ENCODE measurements at regions not wholly inside any gene's neighbourhood (a gene's known extent, or its start where the extent isn't known, plus 50 kb on each side); places are given as distances from the start of the nearest gene placed in this dataset.
"Not testable (repeated sequence)": the region's sequence is repeated elsewhere in the genome, so short reads cannot be mapped to it uniquely, and the experiment has no call there.

DNA sequence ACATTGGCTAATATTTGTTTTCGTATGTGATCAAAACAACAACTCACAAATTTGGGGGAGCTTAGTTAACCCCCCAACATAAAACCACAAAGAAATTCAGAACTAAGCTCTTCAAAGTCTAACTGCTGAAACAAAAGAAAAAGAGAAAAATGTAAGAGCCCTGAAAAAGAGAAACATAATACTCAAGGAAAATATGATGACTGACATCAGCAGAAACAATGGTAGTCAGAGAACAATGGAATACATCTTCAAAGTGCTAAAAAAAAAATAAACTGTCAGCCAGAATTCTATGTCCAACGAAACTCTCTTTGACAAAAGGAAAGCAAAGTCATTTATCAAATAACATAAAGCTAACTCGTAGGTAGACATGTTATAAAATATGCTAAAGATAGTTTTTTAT, 566.3 kb upstream of the GRAMD2B start:
- ATAC-seq (no peak), DNase-seq (no peak)
- intact Hi-C loops (cut with DNase I): no loop called here

DNA sequence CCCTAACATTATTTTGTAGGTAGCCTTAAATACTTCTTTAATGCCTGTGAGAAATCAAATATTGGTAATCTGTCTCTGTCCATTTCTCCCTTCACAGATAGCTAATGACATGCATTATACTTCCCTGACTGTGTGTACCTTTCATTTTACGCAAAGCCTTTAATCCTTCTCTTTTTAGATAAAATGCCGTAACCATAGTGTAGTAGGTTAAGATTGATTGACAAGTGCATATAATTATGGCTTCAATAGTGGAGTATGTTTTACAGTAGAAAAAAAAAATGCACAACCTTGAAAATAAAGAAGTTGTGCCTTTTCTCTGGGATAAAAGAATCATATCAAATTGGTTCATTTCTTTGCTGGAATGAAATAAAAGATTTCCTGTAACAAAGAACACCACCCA, 559.6 kb upstream of the GRAMD2B start:
- intact Hi-C loops (cut with DNase I): no loop called here
- DNase-seq (no peak), ATAC-seq (no peak)

DNA sequence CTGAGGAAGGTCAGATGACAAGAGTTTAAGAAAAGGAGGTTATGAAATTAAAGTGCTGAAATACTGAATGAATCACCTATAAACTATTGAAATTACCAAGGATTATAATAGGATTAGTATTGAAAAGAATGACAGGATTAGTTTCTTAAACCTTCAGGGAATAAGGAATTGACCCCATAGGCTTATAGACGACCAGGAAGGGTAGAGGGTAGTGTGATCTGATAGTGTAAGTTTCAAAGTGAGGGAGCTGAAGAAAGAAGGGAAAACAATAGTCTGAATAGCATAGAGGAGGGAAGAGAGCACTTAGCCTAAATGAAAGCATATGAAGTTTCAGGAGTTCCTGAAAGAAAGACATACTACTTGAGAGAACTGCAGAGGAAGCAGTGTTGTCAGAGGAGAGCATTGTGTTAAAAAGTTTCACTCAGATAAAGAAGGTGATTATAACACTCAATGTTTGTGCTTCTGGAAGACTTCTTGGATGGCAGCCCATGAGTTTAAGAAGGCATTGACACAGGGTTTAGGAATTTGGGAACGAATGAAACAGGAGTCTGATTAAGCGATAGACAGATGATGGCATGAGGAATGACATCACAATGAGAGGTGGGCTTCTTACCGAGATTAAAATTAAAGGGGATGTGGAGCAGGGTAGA, 557.9 kb upstream of the GRAMD2B start:
- intact Hi-C loops (cut with DNase I): no loop called here
- ATAC-seq (no peak), DNase-seq (no peak)

DNA sequence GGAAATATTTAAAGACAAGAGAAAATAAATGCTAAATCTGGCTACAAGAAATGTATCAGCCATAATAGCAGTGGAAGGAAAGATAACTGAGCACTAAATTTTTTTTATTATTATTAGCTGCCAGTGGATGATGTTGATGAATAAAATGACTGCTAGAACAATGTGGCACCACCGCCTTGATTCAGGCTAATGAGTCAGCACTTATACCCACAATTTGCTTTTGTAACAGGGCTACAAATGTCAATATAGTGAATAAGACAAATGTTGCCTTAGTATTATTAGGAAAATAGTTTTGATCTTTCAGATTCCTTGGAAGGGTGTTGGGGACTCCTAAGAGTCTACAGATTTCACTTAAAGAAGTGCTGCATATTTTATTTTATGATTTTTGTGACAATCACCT, 555.2 kb upstream of the GRAMD2B start:
- intact Hi-C loops (cut with DNase I): no loop called here
- no peak for ATAC-seq
- DNase-seq: no peak

DNA sequence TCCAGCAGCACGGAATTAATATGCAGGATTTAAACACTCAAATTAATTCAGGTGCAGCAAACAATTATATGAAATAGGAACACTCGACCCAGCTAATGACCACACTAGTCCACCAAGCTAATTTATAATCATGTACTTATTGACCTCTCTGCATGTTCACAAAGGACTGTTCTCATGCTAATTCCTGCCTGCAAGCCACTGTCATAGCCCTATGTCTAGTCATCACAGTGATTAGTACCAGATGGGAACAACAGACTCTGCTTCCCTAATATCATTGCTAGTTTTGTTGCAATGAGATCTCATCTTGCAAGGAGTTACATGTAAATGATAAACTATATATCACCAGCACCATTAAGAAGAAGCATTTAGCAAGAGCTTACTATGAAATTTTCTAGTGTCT, 553.0 kb upstream of the GRAMD2B start:
- ATAC-seq (no peak), DNase-seq (no peak)
- intact Hi-C loops (cut with DNase I): no loop called here

DNA sequence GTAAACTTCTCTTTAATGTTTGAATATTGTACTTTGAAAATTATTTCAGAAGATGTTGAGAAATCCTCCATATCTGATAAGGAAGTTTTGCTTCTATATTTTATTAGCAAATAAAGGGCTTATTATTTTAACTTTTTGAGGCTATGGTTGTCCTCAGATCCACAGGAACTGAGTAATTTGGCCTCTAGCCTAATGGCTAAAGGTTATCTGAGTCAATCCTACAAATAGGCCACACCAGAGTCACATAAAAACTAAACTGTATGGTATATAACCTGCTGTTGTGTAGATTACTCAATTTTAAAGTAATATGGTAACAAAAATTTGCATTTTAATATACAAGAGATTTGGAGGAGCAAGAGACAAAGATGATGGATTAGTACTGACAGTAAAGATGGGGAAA, 549.2 kb upstream of the GRAMD2B start:
- DNase-seq: no peak
- intact Hi-C loops (cut with DNase I): no loop called here
- no peak for ATAC-seq

DNA sequence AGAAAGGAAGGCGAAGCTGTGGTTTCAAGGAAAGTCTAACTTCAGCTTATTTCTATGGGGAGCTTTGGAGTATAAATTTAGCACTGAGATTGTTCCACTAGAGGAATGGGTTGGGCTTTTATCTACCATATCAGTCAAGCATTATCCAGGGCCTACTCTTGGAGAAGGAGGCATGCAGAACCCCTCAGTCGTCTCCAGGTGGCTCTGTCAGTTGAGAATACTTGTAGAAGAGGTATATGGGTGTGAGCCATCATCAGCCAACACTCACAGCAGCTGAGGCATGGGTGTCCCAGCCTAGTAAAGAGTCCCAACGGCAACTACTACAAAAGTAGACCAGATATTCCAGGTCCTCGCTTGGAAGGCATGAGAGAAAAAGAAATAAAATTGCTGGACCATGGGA, 548.5 kb upstream of the GRAMD2B start:
- intact Hi-C loops (cut with DNase I): no loop called here
- ATAC-seq: no peak
- no peak for DNase-seq

DNA sequence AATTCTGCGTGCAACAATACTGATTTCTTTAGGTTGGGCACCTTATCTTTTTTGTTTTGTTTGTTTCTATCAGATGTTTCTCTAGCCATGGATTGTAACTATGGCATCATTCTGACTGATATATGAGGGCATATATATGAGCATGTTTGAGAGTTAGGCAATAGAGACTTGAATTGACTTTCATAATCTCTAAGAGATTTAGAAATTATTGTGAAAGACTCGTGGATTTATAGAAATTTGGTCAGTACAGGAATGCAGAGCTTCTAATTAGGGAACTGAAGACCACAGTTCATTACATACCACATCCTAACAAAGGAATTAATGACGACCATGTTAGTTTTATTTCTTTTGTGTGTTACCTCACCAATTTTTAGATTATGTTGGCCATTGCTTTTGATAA, 546.0 kb upstream of the GRAMD2B start:
- intact Hi-C loops (cut with DNase I): no loop called here
- ATAC-seq (no peak), DNase-seq (no peak)

DNA sequence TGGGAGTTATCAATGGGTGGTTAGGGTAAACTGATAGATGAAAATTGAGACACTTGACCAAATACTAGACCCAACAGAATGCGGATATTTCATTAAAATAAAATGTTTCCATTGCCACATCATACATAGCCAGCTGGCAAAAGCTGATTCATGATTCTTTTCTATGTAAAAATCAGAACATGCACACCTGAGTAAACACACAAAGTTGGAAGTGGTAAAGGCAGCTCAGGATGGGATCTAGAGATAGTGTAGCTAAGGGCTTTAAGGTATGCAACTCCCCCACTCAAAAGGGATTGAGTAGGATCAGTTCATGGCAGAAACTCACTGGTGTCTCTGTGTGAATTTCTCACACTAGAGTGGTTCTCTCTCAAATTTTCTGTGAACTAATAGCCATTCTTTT, 541.1 kb upstream of the GRAMD2B start:
- no peak for ATAC-seq
- DNase-seq: no peak
- intact Hi-C loops (cut with DNase I): no loop called here

DNA sequence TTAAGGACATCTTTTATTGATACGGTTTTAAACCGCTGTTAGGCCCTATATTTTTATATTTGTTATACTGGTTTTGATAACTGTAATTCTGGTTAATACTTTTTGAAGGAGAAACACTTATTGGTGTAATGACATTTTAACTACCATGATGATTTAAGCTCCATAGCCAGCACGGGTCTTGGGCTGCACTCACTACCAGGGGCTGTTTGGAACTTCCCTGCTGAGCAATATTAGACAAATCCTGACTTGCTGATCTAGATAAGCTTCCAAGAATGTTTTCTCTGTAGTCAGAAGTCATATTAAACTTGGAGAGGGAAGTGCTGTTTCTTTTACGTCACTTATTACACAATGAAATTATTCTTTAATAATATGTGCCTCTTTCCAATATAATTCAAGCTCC, 540.0 kb upstream of the GRAMD2B start:
- intact Hi-C loops (cut with DNase I): no loop called here

DNA sequence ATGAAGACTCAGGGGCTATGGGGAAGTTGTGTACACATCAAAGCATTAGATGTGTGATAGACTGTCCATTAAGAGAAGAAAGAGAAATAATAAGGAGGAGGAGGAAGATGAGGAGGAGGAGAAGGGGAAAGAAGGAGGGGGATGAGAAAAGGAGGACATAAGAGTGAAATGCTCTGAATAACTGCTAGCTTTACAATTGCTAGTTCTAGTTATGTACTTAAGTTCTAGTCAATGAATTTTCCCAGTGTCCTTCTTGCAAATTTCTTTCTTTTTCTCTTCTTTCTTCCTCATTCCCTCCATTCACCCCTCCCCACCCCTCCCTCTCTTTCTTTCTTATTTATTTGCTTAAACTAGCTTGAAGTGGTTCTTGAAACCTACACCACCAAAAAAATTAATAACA, 534.9 kb upstream of the GRAMD2B start:
- ATAC-seq (no peak), DNase-seq (no peak)
- intact Hi-C loops (cut with DNase I): no loop called here

More for the DNA sequence above, 540.0 kb upstream of the GRAMD2B start:
- no peak for ATAC-seq
- no peak for DNase-seq

DNA sequence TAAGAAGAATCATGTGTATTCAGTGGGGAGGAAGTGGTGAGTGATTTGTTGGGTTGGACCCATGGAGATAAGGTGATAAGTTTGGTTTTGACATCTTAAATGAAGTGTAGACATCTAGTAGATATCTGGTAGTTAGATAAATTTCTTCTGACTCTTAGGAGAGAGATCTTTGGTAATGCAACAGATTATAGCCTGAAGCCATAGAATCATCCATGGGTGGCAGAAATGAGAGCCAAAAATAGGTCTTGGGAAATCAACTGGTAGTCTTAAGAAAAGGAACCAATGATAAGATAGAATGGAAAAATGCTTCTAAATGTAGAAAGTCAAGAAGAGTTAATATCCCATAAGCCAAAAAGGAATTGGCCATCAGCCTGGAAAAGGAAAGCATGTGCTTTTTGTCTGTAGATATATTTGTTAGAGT, 532.7 kb upstream of the GRAMD2B start:
- DNase-seq (no peak), ATAC-seq (peak; percentile 50 to 58)
- intact Hi-C loops (cut with DNase I): no loop called here

DNA sequence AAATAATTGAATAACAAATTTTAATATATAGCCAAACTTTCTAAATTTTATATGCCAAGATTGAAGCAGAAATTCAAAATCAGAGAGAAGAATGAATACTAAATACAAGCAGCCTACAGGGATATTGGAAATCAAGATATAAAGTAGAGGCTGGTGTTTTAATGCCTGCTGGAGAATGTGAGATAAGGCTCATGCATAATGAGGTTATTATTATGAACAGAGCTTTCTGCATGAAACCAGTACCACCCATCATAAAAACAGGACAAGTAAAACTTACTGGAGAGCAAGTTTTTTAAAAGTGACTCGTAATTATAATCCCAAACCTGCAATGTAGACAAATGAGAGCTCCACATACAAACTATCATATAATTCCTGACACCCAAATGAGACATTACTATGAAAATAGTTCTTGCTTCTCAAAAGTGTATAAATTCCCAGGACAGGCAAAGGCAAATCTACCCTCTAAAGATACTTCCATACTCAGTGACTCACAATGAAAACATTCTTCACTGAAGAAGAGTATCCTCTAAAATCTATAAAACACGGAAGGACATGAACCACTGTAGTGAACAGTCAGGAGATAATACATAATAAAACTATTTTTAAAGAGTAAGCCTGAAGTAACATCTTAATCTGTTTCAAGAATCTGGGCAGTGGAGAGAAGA, 532.0 kb upstream of the GRAMD2B start:
- intact Hi-C loops (cut with DNase I): no loop called here
- DNase-seq (no peak), ATAC-seq (no peak)

DNA sequence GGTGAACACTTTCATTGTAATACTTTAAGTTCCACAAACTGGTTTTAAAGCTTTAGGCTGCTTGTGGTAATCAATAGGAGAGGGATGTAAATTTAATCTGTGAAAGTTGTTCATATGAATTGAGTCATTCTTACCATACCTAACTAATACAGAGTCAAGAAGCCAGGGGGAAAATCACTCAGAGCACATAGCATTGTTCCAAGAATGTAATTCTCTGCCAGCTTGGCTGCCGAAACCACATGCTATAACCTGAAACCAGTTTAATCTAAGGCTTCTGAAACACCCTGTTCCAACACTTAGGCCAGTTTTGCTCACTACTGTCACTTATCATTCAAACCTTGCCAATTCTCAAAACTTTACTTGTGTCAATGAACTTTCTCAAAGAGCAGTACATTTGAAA, 528.8 kb upstream of the GRAMD2B start:
- DNase-seq (no peak), ATAC-seq (peak in 1 of 2 donors; percentile 57)
- intact Hi-C loops (cut with DNase I): no loop called here

DNA sequence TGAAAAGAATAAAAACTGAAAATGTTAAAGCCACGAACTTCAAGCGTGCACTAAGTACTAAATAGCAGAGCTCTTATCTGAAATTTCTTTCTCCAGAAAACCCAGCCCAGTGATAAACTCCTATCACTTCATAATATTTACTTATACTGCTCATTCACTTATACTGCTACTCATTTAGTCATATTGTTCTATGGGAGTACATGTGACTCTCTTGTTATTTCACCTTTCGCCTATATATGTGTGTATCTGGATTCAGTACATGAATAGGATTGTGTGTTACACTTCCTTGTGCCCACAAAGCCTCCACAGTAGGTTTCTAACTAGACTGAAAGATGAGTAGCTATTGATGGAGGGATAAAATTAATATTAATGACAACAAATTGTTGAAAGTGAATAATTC, 526.8 kb upstream of the GRAMD2B start:
- DNase-seq: no peak
- intact Hi-C loops (cut with DNase I): no loop called here
- no peak for ATAC-seq

DNA sequence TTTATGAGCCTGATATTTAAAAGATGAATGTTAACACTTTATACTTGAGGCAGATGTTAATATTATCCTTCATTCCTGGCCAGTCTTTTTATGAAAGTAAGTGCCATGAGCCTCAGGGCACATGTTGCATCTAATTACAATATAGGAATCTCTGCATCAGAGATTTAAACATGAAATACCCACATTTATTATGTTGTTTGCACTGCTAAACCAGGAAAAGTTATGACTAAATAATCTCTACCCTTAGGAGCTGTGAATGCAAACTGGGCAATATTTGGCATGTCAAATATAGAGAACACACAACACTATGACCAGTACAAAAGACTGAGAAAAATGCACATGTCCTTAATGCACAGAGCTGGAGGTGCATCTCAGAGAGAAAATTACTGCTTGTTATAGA, 526.1 kb upstream of the GRAMD2B start:
- intact Hi-C loops (cut with DNase I): no loop called here
- ATAC-seq: no peak
- DNase-seq: no peak

DNA sequence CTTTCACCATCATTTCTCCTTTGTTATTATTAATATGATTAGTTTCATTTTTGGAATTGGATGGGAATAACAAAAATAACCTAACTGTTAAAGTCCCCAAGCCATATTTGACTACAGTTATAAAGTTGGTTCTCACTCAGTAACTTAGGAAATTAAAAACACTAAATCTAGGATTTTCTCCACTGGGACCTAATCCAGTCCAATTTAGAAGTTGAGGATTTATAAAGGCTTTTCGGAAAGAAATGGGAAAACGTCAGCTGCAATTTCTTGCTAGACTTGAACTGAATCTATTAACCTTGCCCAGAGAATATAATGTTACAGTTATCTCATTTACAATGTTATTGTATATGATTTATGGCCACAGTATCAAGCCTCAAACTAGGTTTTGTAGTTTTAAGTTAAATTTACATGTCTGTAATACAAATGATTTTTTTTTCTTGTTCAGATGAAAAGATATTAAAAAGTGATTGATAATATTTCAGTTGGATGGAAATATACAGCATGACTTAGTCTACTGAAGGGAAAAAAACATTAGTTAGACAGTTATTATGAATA, 524.3 kb upstream of the GRAMD2B start:
- ATAC-seq (no peak), DNase-seq (no peak)
- intact Hi-C loops (cut with DNase I): no loop called here

DNA sequence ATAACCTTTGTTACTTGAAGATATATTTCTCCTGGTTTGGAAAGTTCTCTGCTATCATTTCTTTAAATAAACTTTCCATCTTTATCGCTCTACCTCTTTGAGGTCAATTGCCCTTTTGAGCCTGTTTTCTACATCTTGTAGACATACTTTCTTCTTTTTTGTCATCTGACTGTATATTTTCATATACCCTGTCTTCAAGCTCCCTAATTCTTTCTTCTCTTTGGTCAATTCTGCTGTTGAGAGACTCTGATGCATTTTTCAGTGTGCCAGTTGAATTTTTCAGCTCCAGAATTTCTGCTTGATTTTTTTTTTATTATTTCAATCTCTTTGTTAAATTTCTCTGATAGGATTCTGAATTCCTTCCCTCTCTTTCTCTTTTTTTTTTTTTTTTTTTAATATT, 511.2 kb upstream of the GRAMD2B start:
- no peak for DNase-seq
- no peak for ATAC-seq
- intact Hi-C loops (cut with DNase I): no loop called here

DNA sequence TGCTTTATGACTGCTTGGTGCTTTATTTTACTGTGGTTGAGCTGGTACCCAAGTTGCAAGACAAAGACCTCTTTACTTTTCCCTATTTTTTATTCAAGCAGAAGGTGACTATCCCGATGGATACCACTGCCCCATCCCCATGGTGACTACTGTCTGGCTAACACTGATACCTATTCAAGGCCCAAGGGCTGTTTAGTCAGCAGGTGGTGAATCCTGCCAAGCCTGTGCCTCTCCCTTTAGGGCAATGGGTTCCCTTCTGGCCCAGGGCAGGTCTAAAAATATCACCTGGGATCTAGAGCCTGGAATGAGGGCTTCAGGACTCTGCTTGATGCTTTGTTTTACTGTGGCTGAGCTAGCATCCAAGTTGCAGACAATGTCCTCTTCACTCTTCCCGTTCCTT, 510.0 kb upstream of the GRAMD2B start:
- intact Hi-C loops (cut with DNase I): no loop called here
- ATAC-seq (no peak), DNase-seq (no peak)

DNA sequence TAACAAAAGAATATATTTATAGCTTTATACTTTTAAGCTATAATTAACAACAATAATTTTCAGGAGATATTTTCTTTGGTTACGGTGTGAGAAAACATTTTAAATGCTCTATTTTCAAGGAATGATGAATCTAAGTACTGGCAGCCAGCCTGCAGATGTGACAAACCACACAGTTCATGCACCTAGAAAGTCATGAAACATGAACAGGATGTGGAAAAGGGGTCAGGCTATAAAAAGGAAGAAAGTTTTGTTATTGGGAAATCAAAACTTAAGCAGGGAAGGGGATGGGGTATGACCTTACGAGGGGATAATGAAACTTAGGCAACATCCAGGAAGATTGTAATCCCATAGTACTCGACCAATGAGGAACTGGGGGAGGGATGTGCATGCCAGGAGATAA, 508.7 kb upstream of the GRAMD2B start:
- no peak for DNase-seq
- no peak for ATAC-seq
- intact Hi-C loops (cut with DNase I): no loop called here

DNA sequence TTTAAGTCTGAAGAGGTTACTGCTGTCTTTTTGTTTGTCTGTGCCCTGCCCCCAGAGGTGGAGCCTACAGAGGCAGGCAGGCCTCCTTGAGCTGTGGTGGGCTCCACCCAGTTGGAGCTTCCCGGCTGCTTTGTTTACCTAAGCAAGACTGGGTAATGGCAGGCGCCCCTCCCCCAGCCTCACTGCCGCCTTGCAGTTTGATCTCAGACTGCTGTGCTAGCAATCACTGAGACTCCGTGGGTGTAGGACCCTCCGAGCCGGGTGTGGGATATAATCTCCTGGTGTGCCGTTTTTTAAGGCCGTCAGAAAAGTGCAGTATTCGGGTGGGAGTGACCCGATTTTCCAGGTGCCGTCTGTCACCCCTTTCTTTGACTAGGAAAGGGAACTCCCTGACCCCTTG, 499.3 kb upstream of the GRAMD2B start:
- ATAC-seq; DNase-seq; intact Hi-C loops (cut with DNase I): not testable (repeated sequence)

All from left cardiac atrium (tissue), 4 donors.